ENCODE measurements at regions not wholly inside any gene's neighbourhood (a gene's known extent, or its start where the extent isn't known, plus 50 kb on each side); places are given as distances from the start of the nearest gene placed in this dataset.

GRCh38 chr22:49486225-49486624 lies 341.4 kb downstream of the BRD1 start:
- DNase-seq (ENCODE audit: low read depth, low spot score), result no peak

GRCh38 chr22:49483946-49484345 lies 343.7 kb downstream of the BRD1 start:
- no peak for DNase-seq (ENCODE audit: low read depth, low spot score)

DNA sequence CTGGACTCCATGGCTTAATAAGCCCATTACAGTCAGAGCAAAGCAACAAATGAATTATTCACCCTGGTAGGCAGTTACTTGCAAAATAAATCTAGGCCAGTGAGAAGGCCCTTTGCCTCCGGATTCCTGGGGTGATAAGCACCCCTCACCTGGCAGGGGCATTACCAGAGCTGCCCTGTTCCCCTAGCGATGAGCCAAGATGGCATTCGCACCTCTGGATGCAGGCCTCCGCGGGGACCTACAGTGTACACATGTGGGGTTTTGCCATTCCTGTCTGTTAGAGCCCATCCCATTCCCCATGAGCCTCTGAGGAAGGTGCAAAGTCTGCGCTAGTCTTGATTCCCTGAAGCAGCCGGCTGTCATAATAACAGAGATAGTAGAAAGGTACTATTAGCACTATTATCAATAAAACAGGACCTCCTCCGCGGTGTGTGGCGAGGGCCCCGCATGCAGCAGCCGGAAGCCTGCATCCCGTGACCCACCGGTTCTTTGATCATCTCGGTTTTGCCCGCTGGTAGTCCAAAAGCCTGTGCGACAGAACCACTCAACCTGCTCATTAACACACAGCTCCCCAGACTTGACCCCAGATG lies 344.3 kb downstream of the BRD1 start:
- DNase-seq (ENCODE audit: low read depth, low spot score), result no peak

GRCh38 chr22:49482811-49483210 lies 344.9 kb downstream of the BRD1 start:
- DNase-seq (ENCODE audit: low read depth, low spot score), result no peak

- no peak for DNase-seq (ENCODE audit: low read depth, low spot score)
These were observed 345.8 kb downstream of the BRD1 start for GRCh38 chr22:49481659-49482399.

DNA sequence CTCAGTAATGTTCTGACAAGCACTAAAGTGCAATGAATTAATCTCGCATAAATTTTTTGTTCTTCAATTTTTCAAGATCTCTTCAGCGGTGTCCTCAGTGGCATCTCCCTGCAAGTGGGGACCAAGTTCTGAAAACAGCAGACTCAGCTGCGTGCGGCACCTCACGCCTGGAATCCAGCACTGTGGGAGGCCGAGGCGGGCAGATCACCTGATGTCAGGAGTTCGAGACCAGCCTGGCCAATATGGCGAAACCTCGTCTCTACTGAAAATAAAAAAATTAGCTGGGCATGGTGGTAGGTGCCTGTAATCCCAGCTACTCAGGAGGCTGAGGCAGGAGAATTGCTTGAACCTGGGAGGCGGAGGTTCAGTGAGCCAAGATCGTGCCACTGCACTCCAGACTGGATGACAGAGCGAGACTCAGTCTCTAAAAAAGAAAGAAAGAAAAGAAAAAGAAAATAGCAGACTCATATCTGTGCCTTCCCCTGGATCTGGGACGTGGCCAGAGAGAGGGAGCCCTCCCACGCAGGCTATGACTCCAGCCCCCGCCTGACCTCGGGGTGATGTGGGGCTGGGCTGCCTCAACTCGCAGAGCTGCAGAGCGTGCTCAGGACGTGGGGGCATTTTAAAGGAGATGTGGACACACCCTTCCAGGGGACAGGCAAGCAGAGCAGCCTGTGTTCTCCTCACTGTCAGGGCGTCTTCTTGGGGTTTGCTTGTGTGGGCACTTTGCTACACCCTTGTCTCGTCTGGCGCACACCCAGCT lies 346.6 kb downstream of the BRD1 start:
- DNase-seq (ENCODE audit: low read depth, low spot score), result no peak

GRCh38 chr22:49480331-49480730 lies 347.3 kb downstream of the BRD1 start:
- no peak for DNase-seq (ENCODE audit: low read depth, low spot score)

DNA sequence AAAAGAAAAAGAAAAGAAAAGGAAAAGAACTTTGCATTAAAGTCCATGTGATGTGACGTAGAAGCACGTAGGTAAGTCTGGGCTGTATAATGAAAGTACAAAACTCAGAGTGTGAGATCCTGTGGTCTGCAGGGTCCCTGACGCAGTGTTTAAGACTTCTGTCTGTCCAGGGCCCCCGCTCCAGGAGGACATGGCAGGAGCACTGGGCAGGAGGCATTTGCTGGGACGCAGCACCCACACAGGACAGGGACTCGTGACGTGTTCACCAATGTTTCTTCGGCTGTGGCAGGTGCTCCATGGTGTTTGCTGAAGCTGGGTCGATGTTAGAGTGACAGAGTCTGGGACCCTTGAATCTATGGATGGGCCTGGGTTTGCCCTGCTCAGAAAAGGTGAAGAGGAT lies 348.1 kb downstream of the BRD1 start:
- no peak for DNase-seq (ENCODE audit: low read depth, low spot score)

DNA sequence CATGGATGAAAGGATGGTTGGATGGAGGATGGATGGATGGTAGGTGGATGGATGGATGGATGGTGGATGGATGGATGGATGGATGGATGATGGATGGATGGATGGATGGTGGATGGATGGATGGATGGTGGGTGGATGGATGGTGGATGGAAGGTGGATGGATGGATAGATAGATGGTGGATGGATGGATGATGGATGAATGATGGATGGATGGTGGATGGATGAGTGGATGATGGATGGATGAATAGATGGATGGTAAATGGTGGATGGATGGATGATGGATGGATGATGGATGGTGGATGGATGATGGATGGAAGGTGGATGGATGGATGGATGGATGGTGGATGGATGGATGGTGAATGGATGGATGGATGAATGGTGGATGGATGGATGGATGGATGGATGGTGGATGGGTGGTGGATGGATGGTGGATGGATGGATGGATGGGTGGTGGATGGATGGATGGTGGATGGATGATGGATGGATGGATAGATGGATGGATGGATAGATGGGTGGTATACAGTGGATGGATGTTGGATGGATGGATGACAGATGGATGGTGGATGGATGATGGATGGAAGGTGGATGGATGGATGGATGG lies 350.8 kb downstream of the BRD1 start:
- DNase-seq (ENCODE audit: low read depth, low spot score), result no peak

DNA sequence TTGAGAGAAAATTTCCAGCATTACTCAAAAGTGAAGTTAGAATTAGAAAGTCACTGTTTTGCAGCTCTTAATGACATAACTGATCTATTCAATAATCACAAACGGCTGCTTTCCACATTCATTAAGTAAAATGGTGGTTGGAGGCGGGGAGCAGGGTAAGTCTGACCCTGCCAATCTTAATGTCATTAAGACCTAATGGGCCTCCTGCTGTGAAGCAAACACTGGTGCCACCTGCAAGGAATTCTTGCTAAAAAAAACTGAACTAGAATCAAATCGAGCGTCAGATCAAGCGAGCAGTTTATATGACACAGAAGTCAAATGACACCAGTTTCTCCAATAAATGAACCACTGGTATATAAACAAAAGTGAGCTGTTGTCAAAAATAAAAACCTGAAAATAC lies 351.5 kb downstream of the BRD1 start:
- no peak for DNase-seq (ENCODE audit: low read depth, low spot score)

GRCh38 chr22:49475253-49475652 lies 352.4 kb downstream of the BRD1 start:
- DNase-seq (ENCODE audit: low read depth, low spot score), result no peak

- DNase-seq (ENCODE audit: low read depth, low spot score), result no peak
These were observed 354.4 kb downstream of the BRD1 start for GRCh38 chr22:49473286-49473685.

- no peak for DNase-seq (ENCODE audit: low read depth, low spot score)
These were observed 356.8 kb downstream of the BRD1 start for GRCh38 chr22:49470741-49471503.

DNA sequence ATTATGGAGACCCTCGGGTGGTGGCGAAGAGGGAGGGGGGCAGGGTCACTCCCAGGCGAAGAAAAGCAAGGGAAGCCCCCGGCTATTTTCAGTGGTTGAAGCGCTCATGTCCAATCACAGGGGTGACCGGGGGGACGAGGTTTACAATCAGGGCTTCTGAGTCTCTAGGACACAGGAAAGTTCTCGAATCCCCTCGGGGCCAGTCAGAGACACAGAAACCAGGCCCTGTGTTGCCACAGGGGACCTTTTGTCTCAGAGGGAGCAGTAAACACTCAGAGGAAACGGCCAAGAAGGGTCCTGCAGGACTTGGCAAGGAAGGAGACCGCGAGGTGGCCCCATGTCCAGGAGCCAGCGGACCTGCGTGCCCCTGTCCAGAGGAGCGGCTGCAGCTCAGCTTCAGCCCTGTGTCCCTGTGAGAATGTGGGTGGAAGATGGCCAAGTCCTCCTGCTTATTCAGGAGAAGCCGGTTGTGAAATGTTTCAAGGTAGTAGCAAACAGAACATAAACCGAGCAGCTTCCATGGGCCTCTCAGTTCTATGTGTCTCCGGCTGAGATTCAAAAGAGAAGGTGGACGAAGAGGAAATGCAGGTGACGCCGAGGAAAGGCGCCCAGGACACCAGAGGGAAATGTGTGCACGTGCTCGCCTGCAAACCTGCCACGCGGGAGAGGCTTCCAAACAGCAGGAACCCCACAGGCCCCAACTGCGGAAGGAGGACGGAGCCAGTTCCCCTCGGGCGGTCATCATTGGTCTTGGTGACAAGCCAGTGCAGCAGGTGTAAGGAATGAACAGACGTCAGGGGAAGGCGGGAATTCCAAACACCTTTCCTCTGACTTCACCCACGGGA lies 357.6 kb downstream of the BRD1 start:
- DNase-seq (ENCODE audit: low read depth, low spot score), result no peak

DNA sequence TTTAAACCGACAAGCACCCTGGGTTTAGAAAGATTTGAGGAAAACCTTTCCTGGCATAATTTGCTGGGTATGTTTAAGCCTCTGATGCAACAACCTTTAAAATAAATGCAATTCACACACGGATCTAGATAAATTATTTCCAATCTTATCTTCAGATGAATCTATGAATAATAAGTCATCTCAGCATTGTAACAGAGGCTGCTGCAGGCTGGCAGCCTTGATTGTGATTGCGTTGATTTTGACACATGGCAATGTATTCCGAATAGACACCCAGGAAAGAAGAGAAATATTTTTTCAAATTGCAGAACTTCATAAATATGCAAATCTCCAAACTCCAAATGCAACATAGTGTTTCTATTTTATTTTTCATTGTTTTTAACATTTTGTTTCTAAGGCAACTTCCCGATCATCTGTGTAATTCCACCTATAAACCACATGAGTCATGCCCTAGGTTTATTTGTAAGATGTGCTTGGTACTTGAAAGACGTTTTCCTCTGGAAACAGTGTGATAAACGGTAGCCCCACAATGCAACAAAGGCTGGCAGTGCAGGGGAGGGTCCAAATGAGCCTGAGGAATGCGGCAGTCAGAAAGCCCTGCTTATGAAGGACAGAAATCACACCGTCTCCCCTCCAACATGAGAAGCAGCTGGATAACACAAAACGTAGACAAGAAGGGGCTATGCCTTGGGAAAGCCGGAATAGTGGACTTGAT lies 359.0 kb downstream of the BRD1 start:
- DNase-seq (ENCODE audit: low read depth, low spot score), result no peak

DNA sequence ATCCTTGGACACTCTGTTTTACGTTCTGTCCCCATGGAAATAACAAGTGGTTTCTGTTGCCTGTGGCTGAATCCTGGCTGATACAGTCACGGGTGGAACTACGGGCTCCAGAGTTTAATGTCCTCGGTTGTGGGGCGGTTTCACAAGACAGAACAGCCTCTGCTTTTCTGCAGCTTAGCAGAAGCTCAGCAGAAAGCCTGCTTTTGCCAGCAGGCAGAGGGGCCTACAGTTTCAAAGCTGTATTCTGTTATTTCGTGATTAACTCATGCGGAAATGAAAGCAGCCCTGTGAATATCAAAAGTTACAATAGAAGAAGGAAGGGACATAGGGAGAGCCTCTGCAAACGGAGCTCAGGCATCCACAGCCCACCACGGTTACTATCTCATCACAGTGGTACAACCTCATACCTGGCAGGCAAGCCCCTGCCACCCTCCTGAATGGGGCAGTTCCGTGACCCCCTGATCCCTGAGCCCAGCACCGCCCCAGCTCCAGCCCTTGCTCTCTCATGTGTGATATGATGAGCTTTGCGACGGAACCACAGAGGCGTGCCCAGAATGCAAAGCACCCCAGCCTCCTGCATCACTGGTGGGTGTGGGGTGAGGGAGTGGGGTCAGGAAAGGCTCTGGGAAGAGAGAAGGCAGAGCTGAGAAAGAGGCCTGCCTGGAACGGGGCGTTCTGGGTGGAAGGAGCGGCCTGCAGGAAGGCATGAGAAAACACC lies 360.6 kb downstream of the BRD1 start:
- DNase-seq (ENCODE audit: low read depth, low spot score), result no peak

DNA sequence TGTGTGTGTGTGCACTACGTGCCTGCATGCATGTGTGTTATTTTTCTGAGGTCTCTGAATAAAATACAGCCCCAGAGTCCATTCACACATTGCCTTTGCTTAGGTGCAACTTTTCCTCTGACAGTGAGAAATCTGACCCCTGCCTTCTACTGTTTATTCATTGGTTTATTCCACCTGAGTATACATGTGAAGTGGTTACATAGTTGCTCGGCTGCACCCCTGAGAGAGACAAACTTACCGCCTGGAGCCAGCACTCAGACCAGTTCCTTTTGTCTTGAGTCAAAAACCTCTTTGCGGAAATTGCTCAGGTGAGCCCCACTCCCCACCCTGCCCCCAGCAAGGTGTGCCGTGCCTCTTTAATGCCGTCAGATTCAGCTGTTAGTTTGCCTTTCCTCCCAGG lies 363.6 kb downstream of the BRD1 start:
- DNase-seq (ENCODE audit: low read depth, low spot score), result no peak

DNA sequence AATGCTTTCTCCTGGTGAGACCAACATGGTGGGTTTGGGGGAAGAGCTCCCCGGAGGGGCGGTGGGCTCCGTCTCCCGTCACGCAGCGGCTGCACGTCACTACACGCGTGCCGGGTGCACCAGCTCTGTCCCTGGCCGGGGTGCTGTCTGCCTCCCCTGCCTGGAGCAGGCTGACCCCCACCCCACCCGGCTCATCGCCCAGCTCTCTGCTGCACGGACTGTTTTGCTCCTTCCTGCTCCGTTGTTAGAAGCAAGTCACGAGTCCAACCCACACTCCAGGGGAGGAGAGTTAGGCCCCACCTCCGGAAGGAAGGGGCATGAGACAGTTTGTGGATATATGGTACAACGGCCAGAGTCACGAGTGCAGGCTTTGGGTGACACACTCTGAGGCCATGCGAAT lies 364.9 kb downstream of the BRD1 start:
- DNase-seq (ENCODE audit: low read depth, low spot score), result no peak

DNA sequence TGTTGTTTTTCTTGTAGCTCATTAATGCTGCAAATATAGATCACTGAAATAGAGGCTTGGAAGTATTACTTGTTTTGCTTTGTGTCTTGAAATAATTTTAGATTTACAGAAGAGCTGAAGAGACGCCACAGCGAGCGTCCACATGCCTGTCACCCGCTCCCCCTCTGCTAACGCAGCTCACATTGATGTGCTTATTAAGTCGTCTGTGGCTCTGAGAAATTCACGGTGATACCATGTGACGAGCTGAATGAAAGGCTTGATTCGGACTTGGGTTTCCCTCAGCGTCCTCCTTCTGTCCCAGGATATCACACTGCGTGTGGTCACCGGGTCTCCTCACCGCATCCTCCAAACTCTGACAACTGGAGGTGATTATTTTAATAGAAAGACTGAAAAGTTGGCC lies 365.4 kb downstream of the BRD1 start:
- DNase-seq (ENCODE audit: low read depth, low spot score), result no peak

- no peak for DNase-seq (ENCODE audit: low read depth, low spot score)
These were observed 366.0 kb downstream of the BRD1 start for GRCh38 chr22:49461674-49462073.
